Karpas-422 (cell line): ENCODE measurements at regions not wholly inside any gene's neighbourhood (a gene's known extent, or its start where the extent isn't known, plus 50 kb on each side); places are given as distances from the start of the nearest gene placed in this dataset.

Experiments used
- DNase-seq: peaks from one replicate; pipeline ENCODE4 v3.0.0-alpha.2; 2015
- H2AFZ ChIP-seq: fragments of 200-600 bp; sonication (generic); 2 replicates; pipeline ENCODE4 v1.6.1; 2014; ENCODE audit warnings: antibody characterized with exemption, low read length, mixed read lengths
- H3K27ac ChIP-seq: fragments of 200-600 bp; sonication (generic); 2 replicates; pipeline ENCODE4 v1.5.1; 2014; ENCODE audit warnings: mild to moderate bottlenecking, low read length, moderate library complexity
- H3K27me3 ChIP-seq: fragments of 200-600 bp; sonication (generic); 2 replicates; pipeline ENCODE4 v1.6.1; 2014; ENCODE audit warnings: low read length, mixed read lengths
- H3K36me3 ChIP-seq: fragments of 200-600 bp; sonication (generic); 2 replicates; pipeline ENCODE4 v1.6.1; 2014; ENCODE audit warnings: low read length, mixed read lengths; ENCODE audit not compliant: insufficient read depth
- H3K4me1 ChIP-seq: fragments of 200-600 bp; sonication (generic); 2 replicates; pipeline ENCODE4 v1.6.1; 2014; ENCODE audit warnings: mild to moderate bottlenecking, low read length, mixed read lengths
- H3K4me2 ChIP-seq: fragments of 200-600 bp; sonication (generic); 2 replicates; pipeline ENCODE4 v1.6.1; 2014; ENCODE audit warnings: low read length, low read depth, mild to moderate bottlenecking; ENCODE audit not compliant: poor library complexity, severe bottlenecking
- H3K4me3 ChIP-seq: fragments of 200-600 bp; sonication (generic); 2 replicates; pipeline ENCODE4 v1.5.1; 2014; ENCODE audit warnings: mild to moderate bottlenecking, antibody characterized with exemption, low read length, mixed read lengths
- H3K79me2 ChIP-seq: fragments of 200-600 bp; sonication (generic); 2 replicates; pipeline ENCODE4 v1.6.1; 2014; ENCODE audit warnings: mild to moderate bottlenecking, low read length, mixed read lengths
- H3K9ac ChIP-seq: fragments of 200-600 bp; sonication (generic); 2 replicates; pipeline ENCODE4 v1.6.0; 2014; ENCODE audit warnings: low read length
- H3K9me2 ChIP-seq: fragments of 200-600 bp; sonication (generic), shearing (Covaris generic); replicated peaks from 2 replicates; pipeline ENCODE4 v1.6.0; 2014; ENCODE audit warnings: mild to moderate bottlenecking, low read length, moderate library complexity; ENCODE audit not compliant: insufficient read depth
- H3K9me3 ChIP-seq: fragments of 300-700, 200-600 bp; sonication (generic); 2 replicates; pipeline ENCODE4 v1.6.1; 2014; ENCODE audit warnings: low read length, mixed read lengths
- H4K20me1 ChIP-seq: fragments of 200-600 bp; sonication (generic); 2 replicates; pipeline ENCODE4 v1.6.1; 2014; ENCODE audit warnings: mild to moderate bottlenecking, antibody characterized with exemption, low read length, low read depth; ENCODE audit not compliant: insufficient read depth

GRCh38 chr13:65551208-65551607 is 1678.9 kb downstream of the PCDH9 start:
- no peak overlapping the region for H3K9ac ChIP-seq

GRCh38 chr13:65540175-65540574 is 1690.0 kb downstream of the PCDH9 start:
- Histone ChIP-seq H3K27me3 (no peaks in the 10 kb centered on the region), H3K79me2 (no peaks in the 10 kb centered on the region), H2AFZ (peak overlapping the region; percentile 34; the same call in 1 of the 2 replicates), H3K27ac (no peak overlapping the region), H3K9ac (no peak overlapping the region), H3K4me3 (no peak overlapping the region), H3K9me3 (peaks cover 3% of the 10 kb centered on the region), H3K4me2 (no peak overlapping the region), H4K20me1 (no peaks in the 10 kb centered on the region), H3K36me3 (no peaks in the 10 kb centered on the region), H3K9me2 (no peaks in the 10 kb centered on the region), H3K4me1 (no peaks in the 10 kb centered on the region)
- no peak for DNase-seq

More at GRCh38 chr13:65551208-65551607, 1678.9 kb downstream of the PCDH9 start:
- Histone ChIP-seq H3K79me2 (no peaks in the 10 kb centered on the region), H3K4me1 (no peaks in the 10 kb centered on the region), H3K4me3 (no peak overlapping the region), H4K20me1 (no peaks in the 10 kb centered on the region), H3K4me2 (no peak overlapping the region), H2AFZ (no peak overlapping the region), H3K9me3 (peaks cover 29% of the 10 kb centered on the region), H3K27ac (no peak overlapping the region), H3K9me2 (no peaks in the 10 kb centered on the region), H3K36me3 (no peaks in the 10 kb centered on the region), H3K27me3 (no peaks in the 10 kb centered on the region)
- no peak for DNase-seq

- Histone ChIP-seq H3K4me1 (no peaks in the 10 kb centered on the region), H4K20me1 (no peaks in the 10 kb centered on the region), H3K9me3 (no peaks in the 10 kb centered on the region; the same call in none of the 2 replicates), H3K4me3 (no peak overlapping the region), H3K9ac (no peak overlapping the region), H3K4me2 (no peak overlapping the region), H3K9me2 (no peaks in the 10 kb centered on the region), H3K36me3 (no peaks in the 10 kb centered on the region), H2AFZ (no peak overlapping the region), H3K27ac (no peak overlapping the region), H3K27me3 (no peaks in the 10 kb centered on the region), H3K79me2 (no peaks in the 10 kb centered on the region)
- DNase-seq = no peak
Observed at GRCh38 chr13:65535370-65535769, 1694.8 kb downstream of the PCDH9 start.

- Histone ChIP-seq H2AFZ (peak overlapping the region; percentile 53), H3K36me3 (no peaks in the 10 kb centered on the region), H3K27ac (no peak overlapping the region), H3K9ac (no peak overlapping the region), H3K27me3 (no peaks in the 10 kb centered on the region), H3K4me2 (no peak overlapping the region), H3K9me3 (no peaks in the 10 kb centered on the region; the same call in 1 of the 2 replicates), H3K9me2 (no peaks in the 10 kb centered on the region), H3K4me1 (no peaks in the 10 kb centered on the region), H3K79me2 (no peaks in the 10 kb centered on the region), H4K20me1 (no peaks in the 10 kb centered on the region), H3K4me3 (no peak overlapping the region)
- DNase-seq = no peak
Observed at GRCh38 chr13:65532231-65532630, 1697.9 kb downstream of the PCDH9 start.

GRCh38 chr13:65530688-65531087 is 1699.4 kb downstream of the PCDH9 start:
- Histone ChIP-seq H3K79me2 (no peaks in the 10 kb centered on the region), H3K36me3 (no peaks in the 10 kb centered on the region), H3K27ac (no peak overlapping the region), H3K9me3 (no peaks in the 10 kb centered on the region; the same call in 1 of the 2 replicates), H3K9ac (no peak overlapping the region), H2AFZ (no peak overlapping the region), H3K27me3 (no peaks in the 10 kb centered on the region), H3K4me3 (no peak overlapping the region), H3K4me2 (no peak overlapping the region), H4K20me1 (no peaks in the 10 kb centered on the region), H3K4me1 (no peaks in the 10 kb centered on the region), H3K9me2 (no peaks in the 10 kb centered on the region)
- no peak for DNase-seq

GRCh38 chr13:65529541-65529940 is 1700.6 kb downstream of the PCDH9 start:
- Histone ChIP-seq H3K9me3 (peaks cover 7% of the 10 kb centered on the region), H3K9ac (no peak overlapping the region), H2AFZ (no peak overlapping the region), H3K4me1 (no peaks in the 10 kb centered on the region), H3K4me2 (no peak overlapping the region), H3K36me3 (no peaks in the 10 kb centered on the region), H3K9me2 (no peaks in the 10 kb centered on the region), H3K27ac (no peak overlapping the region), H3K4me3 (no peak overlapping the region), H3K27me3 (no peaks in the 10 kb centered on the region), H4K20me1 (no peaks in the 10 kb centered on the region), H3K79me2 (no peaks in the 10 kb centered on the region)
- no peak for DNase-seq

GRCh38 chr13:65508745-65509144 is 1721.4 kb downstream of the PCDH9 start:
- Histone ChIP-seq H3K9me3 (peaks cover 5% of the 10 kb centered on the region; the same call in 1 of the 2 replicates), H3K4me2 (no peak overlapping the region), H3K36me3 (no peaks in the 10 kb centered on the region), H3K4me3 (no peak overlapping the region), H3K27me3 (no peaks in the 10 kb centered on the region), H3K79me2 (no peaks in the 10 kb centered on the region), H3K9me2 (no peaks in the 10 kb centered on the region), H4K20me1 (no peaks in the 10 kb centered on the region), H3K27ac (no peak overlapping the region), H3K4me1 (no peaks in the 10 kb centered on the region), H2AFZ (peak overlapping the region; percentile 73; the same call in 1 of the 2 replicates), H3K9ac (no peak overlapping the region)
- no peak for DNase-seq

- peaks cover 5% of the 10 kb centered on the region; the same call in 1 of the 2 replicates for H3K9me3 ChIP-seq
- no peak overlapping the region for H3K9ac ChIP-seq
- H2AFZ ChIP-seq = peak overlapping the region; percentile 73; the same call in 1 of the 2 replicates
- no peak overlapping the region for H3K27ac ChIP-seq
- no peaks in the 10 kb centered on the region for H4K20me1 ChIP-seq
- no peaks in the 10 kb centered on the region for H3K9me2 ChIP-seq
- no peak overlapping the region for H3K4me2 ChIP-seq
- DNase-seq = no peak
- H3K27me3 ChIP-seq = no peaks in the 10 kb centered on the region
- H3K36me3 ChIP-seq = no peaks in the 10 kb centered on the region
- H3K4me3 ChIP-seq = no peak overlapping the region
- H3K4me1 ChIP-seq = no peaks in the 10 kb centered on the region
- H3K79me2 ChIP-seq = no peaks in the 10 kb centered on the region
Observed at GRCh38 chr13:65508338-65508737, 1721.8 kb downstream of the PCDH9 start.
